ENCODE measurements at regions not wholly inside any gene's neighbourhood (a gene's known extent, or its start where the extent isn't known, plus 50 kb on each side); places are given as distances from the start of the nearest gene placed in this dataset.

- POLR2A ChIA-PET (ENCODE audit: partially characterized antibody) = no interaction called here
- 0 out of 2 replicates have a peak overlapping the region, but pooled peaks have one; percentile 26 for H2AFZ ChIP-seq (ENCODE audit: low read length)
Measured at GRCh38 chr6:99838607-99839006, 155.4 kb downstream of the MCHR2 start.

More at GRCh38 chr6:99838607-99839006, 155.4 kb downstream of the MCHR2 start:
- Histone ChIP-seq H4K5ac (ENCODE audit: insufficient read length, low read depth, low read length) (no peak overlapping the region), H3K9me3 (ENCODE audit: insufficient read depth in 2 of 2, low read depth in 1 of 2, low read length in 1 of 2) (no peaks in the 10 kb centered on the region), H3K9ac (replicated peaks in 1 of 4; ENCODE audit: extremely low read depth in 1 of 4, low read depth in 3 of 4, low read length in 3 of 4) (no peak overlapping the region), H2BK120ac (replicated peaks; ENCODE audit: low read depth, low read length) (no peak overlapping the region), H3K23ac (ENCODE audit: insufficient read length) (no peak overlapping the region), H3K56ac (replicated peaks; ENCODE audit: insufficient read length, low read depth, low read length) (no peak overlapping the region), H3K4me2 (ENCODE audit: insufficient read depth in 1 of 2, low read depth in 2 of 2, low read length in 2 of 2) (no peak overlapping the region), H4K91ac (replicated peaks; ENCODE audit: insufficient read length, low read length) (no peak overlapping the region), H2BK12ac (ENCODE audit: low read depth, low read length) (no peak overlapping the region), H3K23me2 (ENCODE audit: low read depth, low read length) (no peaks in the 10 kb centered on the region), H3K79me2 (ENCODE audit: control insufficient read depth in 1 of 2, insufficient read depth in 2 of 2, low read length in 2 of 2) (no peaks in the 10 kb centered on the region), H2BK15ac (ENCODE audit: low read length) (no peak overlapping the region), H3K36me3 (ENCODE audit: control insufficient read depth in 2 of 4, insufficient read depth in 4 of 4, low read length in 3 of 4) (no peaks in the 10 kb centered on the region), H4K20me1 (replicated peaks in 1 of 2; ENCODE audit: control insufficient read depth in 1 of 2, insufficient read depth in 2 of 2, low read length in 2 of 2) (no peaks in the 10 kb centered on the region), H2AK5ac (ENCODE audit: low read depth, low read length) (no peak overlapping the region), H2BK20ac (ENCODE audit: low read length) (no peak overlapping the region), H2BK5ac (ENCODE audit: low read depth, low read length) (no peak overlapping the region), H3K18ac (ENCODE audit: extremely low read depth, low read length) (no peak overlapping the region), H4K8ac (ENCODE audit: extremely low read depth, insufficient read depth, low read length) (no peak overlapping the region), H3K27ac (ENCODE audit: low read depth, low read length) (no peak overlapping the region), H3K4ac (replicated peaks; ENCODE audit: insufficient read length, low read depth, low read length) (no peak overlapping the region), H3K4me3 (ENCODE audit: extremely low read depth in 1 of 4, insufficient read depth in 2 of 4, low read depth in 3 of 4, low read length in 4 of 4) (no peak overlapping the region), H3K79me1 (ENCODE audit: low read depth, low read length) (no peaks in the 10 kb centered on the region), H3K27me3 (replicated peaks in 1 of 4; ENCODE audit: control insufficient read depth in 3 of 4, extremely low read depth in 1 of 4, insufficient read depth in 3 of 4, low read length in 3 of 4) (no peaks in the 10 kb centered on the region), H3K4me1 (replicated peaks in 1 of 4; ENCODE audit: control insufficient read depth in 3 of 4, insufficient read depth in 4 of 4, low read length in 3 of 4) (no peaks in the 10 kb centered on the region), H3K14ac (ENCODE audit: insufficient read length) (no peak overlapping the region)
- CTCF ChIA-PET (ENCODE audit: partially characterized antibody) = interaction anchor here (0.8 to 1.6 kb wide), 3 partner anchors 23 to 50 kb away, joined by 3 to 4 read pairs (median 3); no protein-coding TSS in a partner anchor
- peak in 1 of 3 experiments; percentile 25; a peak in 1 of 4 replicates for TF ChIP-seq CTCF (IDR thresholded peaks at IDR 0.05; ENCODE audit: control extremely low read depth in 1 of 3, insufficient read depth in 1 of 3, low read depth in 1 of 3, low read length in 3 of 3)
- TF ChIP-seq EP300 (IDR thresholded peaks at IDR 0.05; ENCODE audit: borderline replicate concordance in 1 of 2, low read depth in 2 of 2, low read length in 2 of 2) = no peak
- FAIRE-seq = no peak
- WGBS, 2 experiments (ENCODE audit: extremely low coverage in 1 of 2, insufficient coverage in 1 of 2, insufficient read length in 1 of 2, insufficient replicate concordance in 2 of 2, low coverage in 1 of 2, low lambda C conversion rate in 2 of 2, missing lambda C conversion rate in 1 of 2) = 91% methylated on average over 2 of the region's 2 CpGs; no CpG with 5 or more reads in 1 of the 2 experiments
- no peak for DNase-seq (ENCODE audit: low read depth in 1 of 2, low spot score in 2 of 2)

All from H1 (cell line).